ENCODE measurements at regions not wholly inside any gene's neighbourhood (a gene's known extent, or its start where the extent isn't known, plus 50 kb on each side); places are given as distances from the start of the nearest gene placed in this dataset.

- Histone ChIP-seq H2AFZ (no peak overlapping the region), H3K4me1 (ENCODE audit: insufficient read depth) (no peaks in the 10 kb centered on the region), H3K36me3 (ENCODE audit: low read depth) (no peaks in the 10 kb centered on the region), H3K27me3 (replicated peaks; ENCODE audit: insufficient read depth) (no peaks in the 10 kb centered on the region), H3F3A (ENCODE audit: insufficient read depth) (no peaks in the 10 kb centered on the region), H3K27ac (no peak overlapping the region), H4K20me1 (ENCODE audit: insufficient read depth) (no peaks in the 10 kb centered on the region), H3K9ac (no peak overlapping the region), H3K9me2 (ENCODE audit: insufficient read depth) (no peaks in the 10 kb centered on the region), H3K4me2 (ENCODE audit: unreplicated experiment) (no peak overlapping the region), H3K79me2 (ENCODE audit: insufficient read depth) (no peaks in the 10 kb centered on the region), H3K9me3 (ENCODE audit: low read depth) (no peaks in the 10 kb centered on the region), H3K4me3 (no peak overlapping the region)
- 13 to 16% methylated on average over 6 of the region's 6 CpGs for WGBS, 2 experiments (ENCODE audit: low coverage in 1 of 2, low lambda C conversion rate in 2 of 2, missing lambda C conversion rate in 2 of 2)
- no peak for DNase-seq
- in situ Hi-C loops (cut with MboI) = no loop called here
- no peak for TF ChIP-seq EZH2 (IDR thresholded peaks at IDR 0.05; ENCODE audit: insufficient read depth, poor library complexity, severe bottlenecking)
These were observed 99.8 kb upstream of the PDE10A start for GRCh38 chr6:165762876-165763275.

GRCh38 chr6:165762125-165762524, 99.1 kb upstream of the PDE10A start:
- in situ Hi-C loops (cut with MboI) = no loop called here
- no peaks in the 10 kb centered on the region for H3K9me2 ChIP-seq (ENCODE audit: insufficient read depth)
- TF ChIP-seq EZH2 (IDR thresholded peaks at IDR 0.05; ENCODE audit: insufficient read depth, poor library complexity, severe bottlenecking) (no peak), EZH2phosphoT487 (IDR thresholded peaks at IDR 0.05; ENCODE audit: insufficient read depth, low read depth) (no peak)
- no peaks in the 10 kb centered on the region for H3K79me2 ChIP-seq (ENCODE audit: insufficient read depth)
- no peaks in the 10 kb centered on the region for H3F3A ChIP-seq (ENCODE audit: insufficient read depth)
- H3K9ac ChIP-seq = no peak overlapping the region
- H3K4me3 ChIP-seq = no peak overlapping the region
- no peak for DNase-seq
- 0 to 2% methylated on average over 2 of the region's 2 CpGs for WGBS, 2 experiments (ENCODE audit: low coverage in 1 of 2, low lambda C conversion rate in 2 of 2, missing lambda C conversion rate in 2 of 2)
- no peaks in the 10 kb centered on the region for H4K20me1 ChIP-seq (ENCODE audit: insufficient read depth)
- no peak overlapping the region for H3K27ac ChIP-seq
- no peaks in the 10 kb centered on the region for H3K4me1 ChIP-seq (ENCODE audit: insufficient read depth)
- no peaks in the 10 kb centered on the region for H3K9me3 ChIP-seq (ENCODE audit: low read depth)
- no peak overlapping the region for H2AFZ ChIP-seq
- no peaks in the 10 kb centered on the region for H3K27me3 ChIP-seq (replicated peaks; ENCODE audit: insufficient read depth)
- H3K4me2 ChIP-seq (ENCODE audit: unreplicated experiment) = no peak overlapping the region
- H3K36me3 ChIP-seq (ENCODE audit: low read depth) = no peaks in the 10 kb centered on the region

DNA sequence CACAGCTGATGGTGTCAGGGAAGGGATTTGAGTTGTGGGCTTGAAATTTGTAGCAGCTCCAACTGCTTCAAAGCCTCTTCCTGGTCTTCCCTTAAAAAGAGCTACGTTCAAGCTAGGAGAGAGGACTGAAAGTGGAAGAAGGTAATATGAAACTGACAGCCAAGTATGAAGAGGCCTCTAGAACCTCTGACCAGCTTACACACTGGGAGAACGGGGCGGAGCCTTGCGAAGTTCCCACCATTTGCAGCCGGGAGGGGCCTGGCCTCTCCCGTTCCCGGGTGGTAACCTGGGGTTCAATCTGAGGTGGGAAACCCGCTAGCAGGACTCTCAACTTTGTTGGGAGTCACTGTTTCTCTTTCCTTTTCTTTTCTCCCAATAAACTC, 97.8 kb upstream of the PDE10A start:
- Histone ChIP-seq H3K9me3 (ENCODE audit: low read depth) (no peaks in the 10 kb centered on the region), H3K9me2 (ENCODE audit: insufficient read depth) (no peaks in the 10 kb centered on the region), H4K20me1 (ENCODE audit: insufficient read depth) (no peaks in the 10 kb centered on the region), H3K27ac (no peak overlapping the region), H3K36me3 (ENCODE audit: low read depth) (no peaks in the 10 kb centered on the region), H3K9ac (no peak overlapping the region), H3K27me3 (replicated peaks; ENCODE audit: insufficient read depth) (no peaks in the 10 kb centered on the region), H3F3A (ENCODE audit: insufficient read depth) (no peaks in the 10 kb centered on the region), H3K79me2 (ENCODE audit: insufficient read depth) (no peaks in the 10 kb centered on the region), H3K4me1 (ENCODE audit: insufficient read depth) (no peaks in the 10 kb centered on the region), H2AFZ (no peak overlapping the region), H3K4me2 (ENCODE audit: unreplicated experiment) (no peak overlapping the region), H3K4me3 (no peak overlapping the region)
- 35 to 40% methylated on average over 8 of the region's 8 CpGs for WGBS, 2 experiments (ENCODE audit: low coverage in 1 of 2, low lambda C conversion rate in 2 of 2, missing lambda C conversion rate in 2 of 2)
- no peak for DNase-seq
- TF ChIP-seq EZH2phosphoT487 (IDR thresholded peaks at IDR 0.05; ENCODE audit: insufficient read depth, low read depth) (no peak), EZH2 (IDR thresholded peaks at IDR 0.05; ENCODE audit: insufficient read depth, poor library complexity, severe bottlenecking) (no peak)
- in situ Hi-C loops (cut with MboI) = no loop called here

DNA sequence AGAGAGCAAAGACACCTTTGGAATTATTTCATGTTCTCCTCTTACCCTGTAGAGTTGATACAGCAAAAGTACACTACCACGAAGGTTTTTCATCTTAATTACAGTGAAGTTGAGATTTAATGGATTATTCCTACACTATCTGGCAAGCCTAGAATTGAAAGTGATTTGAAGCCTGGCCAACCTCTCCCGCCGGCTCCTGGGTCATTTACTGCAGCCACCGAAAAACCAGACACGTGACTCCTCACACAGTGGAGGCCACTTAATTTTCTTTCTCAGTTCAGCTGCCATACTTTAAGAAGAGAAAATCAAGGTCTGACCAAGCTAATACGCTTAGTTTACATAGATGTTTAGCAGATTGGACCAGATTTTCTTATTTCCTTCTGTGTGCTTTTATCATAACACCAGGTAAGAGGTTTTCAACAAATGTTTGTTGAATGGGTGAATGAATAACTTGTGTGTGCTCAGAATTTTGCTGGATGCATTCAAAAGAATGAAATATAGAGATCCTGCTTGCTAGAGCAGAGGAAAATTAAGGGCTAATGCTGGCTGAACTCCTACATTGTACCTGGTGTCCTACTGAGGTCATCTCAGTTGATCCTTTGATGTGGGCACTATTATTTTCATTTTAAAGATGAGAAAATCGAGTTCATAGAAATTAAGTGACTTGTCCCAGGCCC, 97.2 kb upstream of the PDE10A start:
- Histone ChIP-seq H3K27ac (no peak overlapping the region), H3K36me3 (ENCODE audit: low read depth) (no peaks in the 10 kb centered on the region), H3K9me3 (ENCODE audit: low read depth) (no peaks in the 10 kb centered on the region), H3K79me2 (ENCODE audit: insufficient read depth) (no peaks in the 10 kb centered on the region), H3F3A (ENCODE audit: insufficient read depth) (no peaks in the 10 kb centered on the region), H4K20me1 (ENCODE audit: insufficient read depth) (no peaks in the 10 kb centered on the region), H3K4me2 (ENCODE audit: unreplicated experiment) (no peak overlapping the region), H3K4me3 (no peak overlapping the region), H2AFZ (no peak overlapping the region), H3K27me3 (replicated peaks; ENCODE audit: insufficient read depth) (no peaks in the 10 kb centered on the region), H3K4me1 (ENCODE audit: insufficient read depth) (no peaks in the 10 kb centered on the region), H3K9ac (no peak overlapping the region), H3K9me2 (ENCODE audit: insufficient read depth) (no peaks in the 10 kb centered on the region)
- no peak for TF ChIP-seq EZH2phosphoT487 (IDR thresholded peaks at IDR 0.05; ENCODE audit: insufficient read depth, low read depth)
- TF ChIP-seq EZH2 (IDR thresholded peaks at IDR 0.05; ENCODE audit: insufficient read depth, poor library complexity, severe bottlenecking) = no peak
- in situ Hi-C loops (cut with MboI) = no loop called here
- WGBS, 2 experiments (ENCODE audit: low coverage in 1 of 2, low lambda C conversion rate in 2 of 2, missing lambda C conversion rate in 2 of 2) = 33 to 34% methylated on average over 7 of the region's 7 CpGs
- DNase-seq = no peak

- H3K4me3 ChIP-seq = no peak overlapping the region
- in situ Hi-C loops (cut with MboI) = no loop called here
- TF ChIP-seq EZH2phosphoT487 (IDR thresholded peaks at IDR 0.05; ENCODE audit: insufficient read depth, low read depth) (no peak), EZH2 (IDR thresholded peaks at IDR 0.05; ENCODE audit: insufficient read depth, poor library complexity, severe bottlenecking) (no peak)
These were observed 95.4 kb upstream of the PDE10A start for GRCh38 chr6:165758441-165758840.

More at GRCh38 chr6:165758441-165758840, 95.4 kb upstream of the PDE10A start:
- Histone ChIP-seq H3K9ac (no peak overlapping the region), H3K9me2 (ENCODE audit: insufficient read depth) (no peaks in the 10 kb centered on the region), H2AFZ (no peak overlapping the region), H3F3A (ENCODE audit: insufficient read depth) (no peaks in the 10 kb centered on the region), H3K9me3 (ENCODE audit: low read depth) (no peaks in the 10 kb centered on the region), H3K79me2 (ENCODE audit: insufficient read depth) (no peaks in the 10 kb centered on the region), H3K27me3 (replicated peaks; ENCODE audit: insufficient read depth) (no peaks in the 10 kb centered on the region), H4K20me1 (ENCODE audit: insufficient read depth) (no peaks in the 10 kb centered on the region), H3K4me2 (ENCODE audit: unreplicated experiment) (no peak overlapping the region), H3K27ac (no peak overlapping the region), H3K36me3 (ENCODE audit: low read depth) (no peaks in the 10 kb centered on the region), H3K4me1 (ENCODE audit: insufficient read depth) (no peaks in the 10 kb centered on the region)
- no peak for DNase-seq
